Liver (tissue), 8 donors: ENCODE measurements at regions not wholly inside any gene's neighbourhood (a gene's known extent, or its start where the extent isn't known, plus 50 kb on each side); places are given as distances from the start of the nearest gene placed in this dataset.

ENCODE experiments used
- DNase-seq: peaks from one replicate; pipeline ENCODE4 v3.0.0-alpha.2; 2017; ENCODE audit warnings: low spot score
- H3K27ac ChIP-seq, 2 donors: one replicate each; pipeline ENCODE4 v1.7.0; 2013; ENCODE audit warnings: inconsistent platforms in 2 of 2, low read length in 2 of 2, control low read depth in 1 of 2, low read depth in 1 of 2, mild to moderate bottlenecking in 1 of 2
- H3K27me3 ChIP-seq, 4 donors: one replicate each; pipeline versions ENCODE4 v1.6.1 to v1.7.0; 2013; ENCODE audit warnings: low read length in 3 of 4, inconsistent platforms in 1 of 4, mild to moderate bottlenecking in 1 of 4, moderate library complexity in 1 of 4; ENCODE audit not compliant: control insufficient read depth in 4 of 4, insufficient read depth in 4 of 4
- H3K36me3 ChIP-seq, 4 donors: one replicate each; pipeline versions ENCODE4 v1.6.1 to v1.7.0; 2013; ENCODE audit warnings: low read length in 3 of 4, mild to moderate bottlenecking in 3 of 4, low read depth in 1 of 4, moderate library complexity in 1 of 4; ENCODE audit not compliant: control insufficient read depth in 4 of 4, insufficient read depth in 3 of 4
- H3K4me1 ChIP-seq, 4 donors: one replicate each; pipeline versions ENCODE4 v1.6.1 to v1.7.0; 2013; ENCODE audit warnings: low read length in 3 of 4, mild to moderate bottlenecking in 3 of 4, moderate library complexity in 1 of 4; ENCODE audit not compliant: control insufficient read depth in 4 of 4, insufficient read depth in 4 of 4
- H3K4me3 ChIP-seq, 3 donors: one replicate each; pipeline versions ENCODE4 v1.6.1 to v1.7.0; 2013; ENCODE audit warnings: low read length in 3 of 3, control low read depth in 1 of 3, low read depth in 1 of 3, mild to moderate bottlenecking in 1 of 3
- H3K9ac ChIP-seq, 2 donors: one replicate each; pipeline ENCODE4 v1.7.0; 2013; ENCODE audit warnings: low read length in 2 of 2, mild to moderate bottlenecking in 2 of 2, moderate library complexity in 2 of 2, control low read depth in 1 of 2, low read depth in 1 of 2
- H3K9me3 ChIP-seq, 4 donors: one replicate each; pipeline versions ENCODE4 v1.6.1 to v1.7.0; 2013; ENCODE audit warnings: low read length in 3 of 4; ENCODE audit not compliant: control insufficient read depth in 4 of 4
- ATF3 ChIP-seq: IDR thresholded peaks from 2 replicates; pipeline ENCODE4 v1.6.1; 2016; ENCODE audit warnings: antibody characterized with exemption
- CTCF ChIP-seq: fragments of 150-350 bp; IDR thresholded peaks from 2 replicates; pipeline ENCODE4 v1.5.1; 2017; ENCODE audit warnings: improper control_type of control experiment, low read depth, low read length; ENCODE audit not compliant: missing input control
- FOXA2 ChIP-seq: IDR thresholded peaks from 2 replicates; pipeline ENCODE4 v1.6.1; 2016; ENCODE audit warnings: antibody characterized with exemption
- GABPA ChIP-seq, 2 donors: IDR thresholded peaks in 1 of 2; conservative IDR thresholded peaks in 1 of 2; 2 replicates each; pipeline ENCODE4 v1.6.1; 2016; ENCODE audit warnings: antibody characterized with exemption in 2 of 2, mild to moderate bottlenecking in 1 of 2, moderate library complexity in 1 of 2
- HNF4A ChIP-seq, 2 donors: conservative IDR thresholded peaks; 2 replicates each; pipeline ENCODE4 v1.6.1; 2016; ENCODE audit warnings: antibody characterized with exemption in 2 of 2, mild to moderate bottlenecking in 2 of 2
- HNF4G ChIP-seq: IDR thresholded peaks from 2 replicates; pipeline ENCODE4 v1.6.1; 2016; ENCODE audit warnings: antibody characterized with exemption
- JUND ChIP-seq, 2 donors: IDR thresholded peaks; 2 replicates each; pipeline ENCODE4 v1.6.1; 2016; ENCODE audit warnings: antibody characterized with exemption in 2 of 2
- NR2F2 ChIP-seq: IDR thresholded peaks from 2 replicates; pipeline ENCODE4 v1.6.1; 2016; ENCODE audit warnings: antibody characterized with exemption
- RAD21 ChIP-seq, 2 donors: IDR thresholded peaks; 2 replicates each; pipeline ENCODE4 v1.6.1; 2016; ENCODE audit warnings: antibody characterized with exemption in 2 of 2, mild to moderate bottlenecking in 2 of 2
- REST ChIP-seq: IDR thresholded peaks from 2 replicates; pipeline ENCODE4 v1.6.1; 2016; ENCODE audit warnings: antibody characterized with exemption, mild to moderate bottlenecking
- RXRA ChIP-seq, 2 donors: IDR thresholded peaks; 2 replicates each; pipeline ENCODE4 v1.6.1; 2017 to 2018; ENCODE audit warnings: antibody characterized with exemption in 2 of 2, mild to moderate bottlenecking in 1 of 2
- SP1 ChIP-seq: IDR thresholded peaks from 2 replicates; pipeline ENCODE4 v1.6.1; 2018; ENCODE audit warnings: antibody characterized with exemption, mild to moderate bottlenecking
- TAF1 ChIP-seq: conservative IDR thresholded peaks from 2 replicates; pipeline ENCODE4 v1.6.1; 2016; ENCODE audit warnings: antibody characterized with exemption, mild to moderate bottlenecking
- YY1 ChIP-seq: IDR thresholded peaks from 2 replicates; pipeline ENCODE4 v1.6.1; 2016; ENCODE audit warnings: antibody characterized with exemption, mild to moderate bottlenecking
- WGBS: extraction: QIAGEN DNeasy Blood & Tissue Kit; methylation state at CpG from one replicate; pipeline ENCODE4 v1.1.7; 2013; 5-methylcytosine and 5-hydroxymethylcytosine counted together
- donor health status: healthy.
- donor health status: healthy.
- donor health status: healthy.
- donor health status: healthy.
- donor health status: healthy.

- TF ChIP-seq REST (no peak), YY1 (no peak), JUND (IDR thresholded peaks at IDR 0.05) (no peak), RXRA (IDR thresholded peaks at IDR 0.05) (no peak), GABPA (IDR thresholded peaks at IDR 0.05 in 1 of 2, conservative IDR thresholded peaks at IDR 0.05 in 1 of 2) (no peak), FOXA2 (no peak), HNF4A (conservative IDR thresholded peaks at IDR 0.05) (no peak)
Observed at GRCh38 chr7:34497153-34497777, 160.8 kb upstream of the NPSR1 start (continued).

- Histone ChIP-seq H3K4me3 (no peak overlapping the region), H3K36me3 (no peaks in the 10 kb centered on the region), H3K27me3 (no peaks in the 10 kb centered on the region), H3K9me3 (no peaks in the 10 kb centered on the region), H3K9ac (no peak overlapping the region), H3K4me1 (no peaks in the 10 kb centered on the region), H3K27ac (no peak overlapping the region)
- no peak for DNase-seq
- 63% methylated on average over 1 of the region's 1 CpG for WGBS
- TF ChIP-seq JUND (IDR thresholded peaks at IDR 0.05) (no peak), RAD21 (IDR thresholded peaks at IDR 0.05) (no peak), HNF4A (conservative IDR thresholded peaks at IDR 0.05) (no peak)
Observed at GRCh38 chr7:34501156-34501555, 156.9 kb upstream of the NPSR1 start.

- Histone ChIP-seq H3K36me3 (no peaks in the 10 kb centered on the region), H3K27ac (no peak overlapping the region), H3K4me3 (no peak overlapping the region), H3K9me3 (no peaks in the 10 kb centered on the region), H3K4me1 (no peaks in the 10 kb centered on the region), H3K27me3 (no peaks in the 10 kb centered on the region), H3K9ac (no peak overlapping the region)
- DNase-seq: no peak
- WGBS: 86% methylated on average over 4 of the region's 4 CpGs
- no peak for TF ChIP-seq SP1
- no peak for TF ChIP-seq HNF4A (conservative IDR thresholded peaks at IDR 0.05)
- TF ChIP-seq REST: no peak
- no peak for TF ChIP-seq TAF1
- TF ChIP-seq ATF3: no peak
- no peak for TF ChIP-seq RAD21 (IDR thresholded peaks at IDR 0.05)
- TF ChIP-seq GABPA (IDR thresholded peaks at IDR 0.05 in 1 of 2, conservative IDR thresholded peaks at IDR 0.05 in 1 of 2): no peak
- TF ChIP-seq CTCF: no peak
- no peak for TF ChIP-seq NR2F2
- no peak for TF ChIP-seq HNF4G
Observed at GRCh38 chr7:34507191-34507590, 150.8 kb upstream of the NPSR1 start.
